GM21526 (cell line): ENCODE measurements at regions not wholly inside any gene's neighbourhood (a gene's known extent, or its start where the extent isn't known, plus 50 kb on each side); places are given as distances from the start of the nearest gene placed in this dataset.

ENCODE experiments used
- ATAC-seq: cut with Tn5 transposase; IDR thresholded peaks from one replicate; pipeline ENCODE4 v1.9.1; 2021; ENCODE audit warnings: moderate library complexity; ENCODE audit not compliant: unreplicated experiment, low FRiP score

DNA sequence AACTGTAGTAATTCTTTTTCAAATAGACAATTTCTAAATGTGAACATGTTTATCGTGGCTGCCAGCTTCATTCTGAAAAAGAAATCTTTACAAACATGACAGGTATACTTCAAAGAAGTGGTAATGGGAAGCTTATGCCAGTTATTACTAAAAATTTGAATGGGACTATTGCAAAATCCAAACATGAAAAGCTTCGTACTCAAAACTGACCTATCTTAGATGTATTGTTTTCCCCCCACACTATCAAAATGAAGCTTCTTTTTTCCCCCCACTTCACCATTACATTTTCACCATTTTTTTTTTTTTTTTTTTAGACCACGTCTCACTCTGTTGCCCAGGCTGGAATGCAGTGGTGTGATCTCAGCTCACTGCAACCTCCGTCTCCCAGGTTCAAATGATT, 50.4 kb upstream of the SERTAD2 start:
- no peak for ATAC-seq

GRCh38 chr2:64704996-64705395, 51.3 kb upstream of the SERTAD2 start:
- ATAC-seq, result no peak

- no peak for ATAC-seq
Observed at GRCh38 chr2:64707276-64707675, 53.6 kb upstream of the SERTAD2 start.

DNA sequence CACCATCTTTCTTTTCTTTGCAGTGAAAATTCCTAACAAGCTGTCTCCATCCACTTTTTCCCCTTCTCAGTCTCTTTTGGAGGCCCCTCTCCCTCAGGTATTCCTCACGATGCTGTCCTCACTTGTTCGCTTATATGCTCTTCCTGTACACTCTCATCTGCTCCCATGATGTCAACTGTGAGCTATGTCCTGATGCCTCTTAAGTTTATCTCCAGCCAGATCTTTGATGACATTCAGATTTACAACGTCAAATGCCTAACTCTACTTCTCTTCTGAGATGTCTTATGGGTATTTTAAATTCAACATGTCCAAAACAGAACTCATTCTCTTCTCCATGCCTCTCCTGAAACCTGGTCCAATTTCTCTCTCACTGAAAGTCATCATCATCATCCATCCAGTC, 55.1 kb upstream of the SERTAD2 start:
- ATAC-seq, result no peak

DNA sequence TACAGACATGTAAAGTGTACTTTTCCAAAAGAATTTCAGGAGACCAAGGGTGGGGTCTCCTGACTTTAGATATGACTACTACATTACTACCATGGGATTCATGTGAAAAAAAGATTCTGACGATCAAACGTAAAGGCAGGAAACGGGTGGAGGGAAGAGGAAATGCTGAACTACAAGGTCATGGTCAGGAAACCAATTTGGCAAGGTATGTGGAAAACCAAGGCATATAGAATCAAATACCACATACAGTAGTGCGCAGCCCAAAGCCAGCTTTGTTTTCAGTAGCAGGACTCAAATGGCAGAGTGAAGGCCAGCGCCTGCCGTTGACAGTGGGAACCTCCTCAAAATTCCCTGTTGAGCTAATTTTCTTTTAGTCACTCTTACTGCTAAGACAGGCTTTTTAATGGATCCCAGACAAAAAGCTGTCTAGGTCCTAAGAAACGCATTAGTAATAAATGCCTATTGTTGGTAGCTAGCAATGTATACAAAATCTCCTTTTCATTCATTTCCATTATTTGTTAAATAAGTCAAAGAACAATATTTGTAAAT, 57.6 kb upstream of the SERTAD2 start:
- no peak for ATAC-seq

GRCh38 chr2:64713686-64714085, 60.0 kb upstream of the SERTAD2 start:
- no peak for ATAC-seq

DNA sequence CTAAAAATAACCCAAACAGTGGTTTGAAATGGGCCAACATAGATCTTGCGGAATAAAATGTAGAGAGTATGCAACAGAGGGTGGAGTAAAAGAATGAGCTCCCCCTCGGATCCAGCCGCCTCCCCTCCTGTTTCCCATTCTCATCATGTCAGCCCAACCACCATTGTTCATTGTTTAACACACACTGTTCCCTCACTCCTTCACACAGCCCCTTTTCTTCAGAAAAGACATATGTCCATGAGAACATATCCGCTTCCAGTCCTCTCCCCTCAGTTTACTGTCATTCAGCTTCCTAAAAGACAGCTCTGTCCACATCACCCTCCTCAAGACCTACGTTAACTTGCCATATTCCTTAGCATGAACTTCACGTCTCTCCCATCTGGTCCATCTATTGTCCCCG, 62.9 kb upstream of the SERTAD2 start:
- no peak for ATAC-seq

- no peak for ATAC-seq
Observed at GRCh38 chr2:64718250-64718885, 64.7 kb upstream of the SERTAD2 start.

DNA sequence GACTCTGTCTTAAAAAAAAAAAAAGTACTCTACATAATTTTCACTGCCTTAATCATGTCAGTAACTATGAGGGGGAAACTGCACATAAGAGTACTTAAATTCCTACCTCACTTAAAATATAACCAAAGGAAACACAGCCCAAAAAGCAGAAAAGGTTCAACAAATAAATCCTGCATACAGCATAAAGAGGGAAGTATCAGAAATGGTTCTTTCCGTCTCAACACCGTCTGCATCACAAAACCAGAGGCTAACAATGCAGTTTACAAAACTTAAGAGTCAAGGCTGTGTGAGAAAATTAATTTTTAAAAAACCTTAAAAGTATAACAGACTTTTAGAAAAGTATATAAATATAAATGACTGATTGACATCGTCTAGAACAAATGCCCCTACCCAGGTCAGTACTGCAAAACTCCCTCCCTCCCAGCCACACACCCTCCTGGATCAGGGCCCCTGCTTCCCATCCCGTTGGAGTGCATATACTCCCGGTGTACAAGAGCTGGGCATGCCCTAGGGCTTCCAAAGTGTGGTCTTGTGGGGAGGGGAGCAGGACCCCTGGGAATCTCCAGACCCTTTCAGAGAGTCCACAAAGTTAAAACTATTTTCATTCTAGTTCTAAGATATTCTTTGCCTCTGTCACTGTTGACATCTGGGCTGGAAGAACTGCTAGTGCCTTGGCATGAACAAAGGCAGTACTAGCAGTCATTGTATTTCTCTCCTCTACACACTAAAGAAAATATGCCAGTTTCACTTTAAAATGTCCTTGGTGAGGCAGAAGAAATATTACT, 67.0 kb upstream of the SERTAD2 start:
- ATAC-seq, result no peak

GRCh38 chr2:64721320-64721623, 67.6 kb upstream of the SERTAD2 start:
- no peak for ATAC-seq

GRCh38 chr2:64722291-64723044, 68.8 kb upstream of the SERTAD2 start:
- ATAC-seq, result no peak

DNA sequence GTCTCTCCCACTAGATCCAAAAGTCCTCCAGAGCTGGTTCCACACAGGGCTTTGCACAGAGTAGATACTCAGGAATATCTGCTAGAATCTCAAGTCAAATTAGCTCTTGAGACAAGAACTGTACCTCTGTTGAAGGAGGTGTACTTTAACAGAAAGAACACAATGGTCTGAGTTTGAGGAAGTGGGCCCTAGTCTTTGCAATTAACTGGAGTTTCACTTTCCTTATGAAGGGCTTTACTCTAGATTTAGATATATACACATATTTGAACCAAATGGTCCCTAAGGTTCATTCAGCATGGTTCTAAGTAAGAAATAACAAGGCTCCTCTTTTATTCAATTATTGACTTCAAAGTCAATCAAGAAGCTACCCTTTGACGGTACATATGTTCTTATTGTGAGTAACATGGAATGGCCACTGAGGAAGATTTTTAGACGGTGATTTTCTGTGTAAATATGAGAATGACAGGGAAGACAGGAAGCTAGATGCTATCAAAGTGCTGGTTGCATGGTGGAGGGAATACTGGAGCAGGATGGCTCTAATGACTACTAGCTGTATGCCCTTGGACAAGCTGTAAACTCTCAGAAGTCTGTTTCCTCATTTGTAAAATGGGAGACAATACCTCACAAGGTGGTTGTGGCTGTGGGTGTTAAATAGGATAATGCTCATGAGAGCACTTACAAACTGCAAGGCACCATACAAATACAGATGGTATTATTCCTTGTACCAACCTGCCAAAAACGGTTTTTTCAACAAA, 73.5 kb upstream of the SERTAD2 start:
- ATAC-seq, result peak; percentile 73

DNA sequence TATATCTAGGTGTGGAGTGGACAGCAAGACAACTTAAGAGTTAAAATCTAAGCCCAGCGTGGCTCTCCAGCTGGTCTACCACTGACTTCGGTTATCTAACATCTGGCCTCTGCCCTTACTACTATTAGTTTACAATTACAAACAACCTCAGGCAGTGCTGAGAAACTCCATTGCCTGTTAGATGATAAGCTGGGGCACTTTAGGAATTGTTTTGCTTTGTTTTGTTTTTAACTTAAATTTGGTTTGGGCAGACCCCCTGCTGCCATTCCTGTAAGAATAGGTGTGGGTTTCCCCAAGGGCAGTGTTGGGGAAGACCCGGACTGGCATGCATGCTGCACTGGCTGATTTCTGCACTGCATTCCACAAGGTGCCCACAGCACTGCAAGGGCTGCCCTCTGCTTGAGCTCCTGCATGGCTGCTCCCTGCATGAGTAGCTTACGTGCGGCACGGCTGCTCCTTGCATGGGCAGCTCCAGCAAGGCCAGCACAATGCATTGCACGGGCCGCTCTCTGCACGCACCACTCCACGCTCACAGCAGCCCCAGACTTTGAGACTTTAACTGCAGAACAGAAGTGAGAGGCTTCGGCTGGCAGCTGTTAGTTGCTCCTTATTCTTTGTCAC, 74.2 kb upstream of the SERTAD2 start:
- ATAC-seq, result no peak

DNA sequence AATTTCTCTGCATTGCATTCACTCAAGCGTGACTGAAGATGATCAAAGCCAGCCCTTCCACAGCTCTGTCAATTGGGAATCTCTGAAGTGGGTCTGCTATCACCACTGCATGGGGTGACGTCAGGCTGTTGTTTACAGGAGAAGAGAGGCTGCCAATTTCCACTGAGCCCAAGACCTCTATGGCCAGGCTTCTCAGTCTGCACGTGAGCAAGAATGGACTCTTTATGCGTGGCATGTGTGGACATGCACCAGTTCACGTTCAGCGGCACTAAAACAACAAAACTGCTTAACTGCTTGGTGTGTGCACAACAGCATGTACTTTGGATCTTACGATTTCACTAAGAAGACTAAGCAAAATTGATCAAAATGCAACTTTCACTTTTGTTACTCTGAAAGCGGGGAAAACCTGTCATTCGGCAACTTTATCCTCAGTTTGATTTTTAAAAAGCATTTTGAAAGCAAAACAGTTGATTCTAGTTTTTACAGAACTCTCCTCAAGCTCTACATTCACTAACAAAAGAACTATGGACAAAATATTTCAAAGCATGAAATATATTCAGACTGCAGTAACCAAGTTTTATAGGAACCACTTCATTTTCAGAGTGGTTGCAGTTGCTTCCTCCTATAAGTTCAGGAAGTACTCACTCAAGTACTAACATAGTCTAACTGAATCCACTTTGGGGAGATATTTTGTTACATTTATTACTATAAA, 77.0 kb upstream of the SERTAD2 start:
- ATAC-seq, result no peak

- ATAC-seq, result no peak
Observed at GRCh38 chr2:64731263-64731643, 77.5 kb upstream of the SERTAD2 start.

- no peak for ATAC-seq
Observed at GRCh38 chr2:64731746-64732145, 78.0 kb upstream of the SERTAD2 start.

DNA sequence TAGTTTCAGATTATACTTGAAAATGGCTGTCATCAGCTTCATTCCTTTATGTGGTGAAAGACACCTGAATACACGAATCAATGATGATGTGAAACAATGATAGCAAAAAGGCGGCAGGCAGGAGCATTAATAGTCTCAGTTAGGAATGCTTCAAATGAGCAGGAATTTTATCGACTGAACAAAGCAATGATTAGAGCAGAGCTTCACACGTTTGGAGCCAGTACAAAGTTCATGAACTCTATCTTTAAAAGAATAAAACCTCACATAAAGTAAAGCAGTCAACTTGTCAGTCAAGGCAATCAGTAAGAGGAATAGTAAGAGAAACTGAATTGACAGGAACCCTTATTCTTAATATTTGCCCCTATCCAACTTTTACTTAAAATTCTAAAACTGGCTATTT, 78.4 kb upstream of the SERTAD2 start:
- ATAC-seq, result no peak

DNA sequence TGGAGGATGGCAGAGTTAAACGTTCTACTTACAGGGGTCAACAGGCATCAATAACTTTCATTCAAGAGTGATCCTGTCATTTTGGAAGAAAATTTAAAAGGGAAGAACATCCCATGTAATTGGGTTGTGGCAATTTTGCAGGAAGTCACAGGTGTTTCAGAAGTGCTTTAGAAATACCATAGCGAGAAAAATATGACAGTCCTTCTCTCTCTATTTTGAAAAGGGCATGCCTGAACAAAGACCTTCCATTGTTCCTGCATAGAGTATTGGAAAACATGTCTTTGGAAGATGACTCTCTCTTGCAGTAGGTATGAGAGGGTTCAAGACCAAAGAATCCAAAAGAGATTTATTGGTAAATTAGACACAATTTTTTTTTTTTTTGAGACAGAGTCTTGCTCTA, 81.8 kb upstream of the SERTAD2 start:
- no peak for ATAC-seq

GRCh38 chr2:64737547-64737946, 83.8 kb upstream of the SERTAD2 start:
- no peak for ATAC-seq

DNA sequence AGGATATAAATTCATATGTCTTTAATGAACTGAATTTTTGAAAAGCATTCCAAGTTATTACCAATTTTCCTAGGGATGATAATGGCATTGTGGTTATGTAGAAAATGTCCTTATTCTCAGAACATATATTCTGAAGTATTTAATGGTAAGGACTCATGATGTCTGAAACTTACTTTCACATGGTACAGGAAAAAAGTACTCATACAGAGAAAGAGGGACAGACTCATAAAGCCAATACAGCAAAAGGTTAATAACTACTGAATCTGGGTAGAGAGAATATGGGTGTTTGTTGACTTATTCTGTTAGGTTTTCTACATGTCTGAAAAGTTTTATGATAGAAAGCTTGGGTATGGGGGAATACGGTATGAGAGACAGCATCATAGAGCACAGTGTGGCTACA, 84.3 kb upstream of the SERTAD2 start:
- ATAC-seq, result no peak
